NCI-H1694 (cell line): ENCODE measurements at regions not wholly inside any gene's neighbourhood (a gene's known extent, or its start where the extent isn't known, plus 50 kb on each side); places are given as distances from the start of the nearest gene placed in this dataset.

Experiments
- DNase-seq: peaks from one replicate; lab custom pipeline; 2025; lab: John Stamatoyannopoulos, UW

DNA sequence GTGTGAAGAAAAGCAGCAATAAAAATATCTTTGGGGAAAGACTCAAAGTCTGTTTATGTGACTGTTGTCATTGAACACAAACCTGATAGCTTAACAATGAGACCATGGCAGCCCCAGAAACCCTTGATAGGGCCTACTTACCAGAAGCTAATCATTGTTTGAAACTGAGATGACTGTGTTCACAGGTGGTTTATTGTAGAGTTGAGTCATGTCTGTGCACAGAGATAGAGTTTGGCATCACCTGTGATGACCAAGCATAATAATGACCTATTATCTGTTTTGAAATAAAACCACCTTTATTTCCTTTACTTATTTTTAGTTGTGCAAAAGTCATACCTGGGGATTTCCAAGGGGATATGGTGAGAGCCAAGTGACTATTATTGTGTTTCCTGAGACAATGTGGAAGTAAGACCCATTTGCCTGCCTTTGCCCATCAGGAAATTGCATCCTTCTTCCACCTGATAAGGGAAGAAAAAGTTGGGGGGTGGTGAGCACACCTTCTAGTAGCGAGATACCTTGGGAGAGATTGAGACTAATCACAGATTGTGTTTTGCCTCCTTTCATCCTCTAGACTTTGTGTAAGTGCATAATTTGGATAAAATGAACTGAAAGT lies 456.9 kb upstream of the JAG1 start:
- DNase-seq, result no peak

DNA sequence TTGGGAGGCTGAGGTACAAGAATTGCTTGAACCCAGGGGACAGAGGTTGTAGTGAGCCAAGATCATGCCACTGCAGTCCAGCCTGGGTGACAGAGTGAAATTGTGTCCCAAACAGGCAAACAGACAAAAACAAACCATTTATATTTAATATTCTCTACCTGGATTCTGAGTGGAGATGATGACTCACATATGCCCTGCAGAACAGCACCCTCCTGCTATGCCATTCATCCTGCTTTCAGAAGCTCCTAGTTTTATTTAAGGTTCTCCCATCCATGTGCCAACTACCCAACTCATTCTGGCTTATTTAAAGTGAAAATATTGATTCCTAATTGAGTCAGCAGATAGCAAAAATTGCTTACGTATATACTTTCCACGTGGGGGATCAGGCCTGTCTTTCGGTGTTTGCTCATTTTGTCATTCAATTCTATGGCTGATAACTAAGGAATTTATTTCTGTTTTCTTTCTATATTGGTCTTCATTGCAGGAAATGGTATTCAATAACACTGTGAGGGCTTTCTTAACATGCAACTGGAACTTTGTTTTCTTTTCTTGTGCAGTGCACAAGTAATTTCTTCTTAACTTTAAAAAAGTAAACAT lies 459.1 kb upstream of the JAG1 start:
- no peak for DNase-seq

DNA sequence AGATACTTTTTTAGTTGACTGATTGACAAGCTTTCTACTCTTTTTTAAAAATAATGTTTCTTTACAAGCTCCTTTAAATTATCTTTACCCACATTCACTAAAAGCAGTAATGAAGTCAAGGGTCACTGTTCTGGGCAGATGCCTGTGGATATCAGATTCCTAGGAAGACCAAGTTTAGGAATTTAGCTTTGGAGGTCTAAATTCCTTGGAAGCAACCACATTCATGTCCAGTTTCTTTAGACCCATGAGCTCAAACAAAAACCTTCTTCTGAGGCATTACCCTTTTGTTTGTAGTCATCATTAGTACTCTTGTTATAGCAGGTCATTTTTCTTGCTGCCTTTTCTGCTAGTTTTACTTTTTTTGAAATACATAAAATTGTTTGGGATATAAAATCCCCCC lies 462.9 kb upstream of the JAG1 start:
- DNase-seq, result no peak

DNA sequence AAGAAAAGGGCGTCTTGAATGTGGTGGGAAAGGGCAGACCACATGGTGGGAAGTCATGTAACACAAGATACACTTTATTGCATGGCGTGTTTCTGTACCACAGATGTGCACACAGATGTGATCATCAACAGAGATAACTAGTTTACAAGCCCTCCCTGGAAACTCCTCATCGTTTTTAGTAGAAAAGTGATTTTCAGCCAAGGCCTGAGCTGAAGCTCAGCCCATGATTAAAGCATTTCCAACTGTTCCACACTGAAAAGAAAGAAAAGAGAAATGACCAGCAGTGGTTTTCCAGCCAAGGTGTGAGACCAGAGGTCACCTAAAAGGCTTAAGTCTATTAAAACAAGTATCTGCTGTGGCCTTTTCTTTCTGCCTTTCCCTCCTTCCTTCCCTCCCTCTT lies 463.9 kb upstream of the JAG1 start:
- DNase-seq, result no peak

DNA sequence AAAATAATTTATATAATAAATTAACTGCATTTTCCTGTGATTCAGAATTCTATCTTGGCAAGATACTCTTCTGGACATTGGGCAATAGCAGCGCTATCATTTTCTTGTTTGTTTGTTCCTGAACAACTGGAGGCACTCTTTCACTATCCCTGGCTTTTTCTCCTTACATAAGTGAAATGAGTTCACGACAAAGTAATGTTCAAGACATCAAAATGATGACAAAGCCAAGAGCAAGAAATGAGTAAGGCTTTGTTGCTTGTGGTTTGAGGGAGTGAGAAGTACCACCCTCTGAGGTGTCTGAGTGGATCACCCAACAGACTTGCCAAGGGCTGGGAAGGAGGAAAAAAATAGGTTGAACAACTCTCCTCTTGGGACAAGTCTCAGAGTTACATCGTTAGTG lies 466.6 kb upstream of the JAG1 start:
- no peak for DNase-seq

DNA sequence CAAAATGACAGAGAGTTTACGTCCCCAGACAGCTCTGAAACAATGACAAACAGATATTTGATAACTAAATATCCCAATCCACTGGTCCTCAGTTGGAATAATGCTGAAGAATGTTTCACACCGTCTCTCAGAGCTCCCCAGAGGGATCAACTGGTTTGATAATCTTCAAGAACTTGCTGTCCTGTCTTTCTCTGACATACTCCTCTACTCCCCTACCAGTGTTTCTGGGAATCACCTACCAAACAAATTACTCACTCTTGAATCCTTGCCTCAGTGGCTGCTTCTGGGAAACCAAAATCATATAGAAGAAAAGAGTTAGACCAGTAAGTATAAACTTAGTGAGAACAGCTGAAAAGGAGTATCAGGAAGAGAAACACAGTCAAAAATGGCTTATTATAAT lies 469.7 kb upstream of the JAG1 start:
- no peak for DNase-seq

DNA sequence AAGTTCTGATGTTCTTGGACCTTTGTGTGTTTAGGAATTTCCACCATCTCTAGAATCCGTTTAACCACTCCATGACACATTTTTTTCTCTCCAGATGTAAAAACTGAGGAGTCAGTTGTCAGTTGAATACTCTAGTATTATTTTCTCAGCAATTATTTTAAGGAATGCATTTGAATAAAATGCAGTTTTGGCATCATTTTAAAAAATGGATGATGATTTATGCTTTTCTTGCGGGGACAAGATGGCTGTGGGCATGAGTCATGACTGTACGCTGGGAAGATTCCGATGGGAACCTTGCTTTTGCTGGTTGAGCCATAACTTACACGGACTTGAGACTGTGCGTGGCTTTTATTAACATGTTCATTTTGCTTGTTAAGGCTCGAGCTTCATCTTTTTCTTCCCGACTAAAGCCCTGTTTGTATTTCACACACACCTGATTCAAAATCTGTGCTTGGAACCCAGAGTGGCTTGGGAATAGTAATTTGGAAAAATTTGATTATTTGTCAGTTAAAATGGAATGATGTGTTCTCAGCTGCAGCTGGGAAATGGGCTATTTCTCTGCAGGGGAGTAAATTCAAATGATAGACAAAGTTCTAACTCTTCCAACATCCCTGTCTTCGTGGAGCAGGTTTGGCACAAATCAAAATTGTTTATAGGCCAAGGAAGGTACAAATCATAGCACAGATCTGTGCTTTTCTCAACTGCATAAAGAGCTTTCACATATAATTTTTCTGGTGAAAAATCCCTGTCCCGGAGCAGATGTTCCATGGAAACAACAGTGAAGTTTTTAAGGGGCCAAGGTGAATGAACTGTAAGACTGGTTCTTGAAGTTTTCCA lies 470.5 kb upstream of the JAG1 start:
- no peak for DNase-seq

DNA sequence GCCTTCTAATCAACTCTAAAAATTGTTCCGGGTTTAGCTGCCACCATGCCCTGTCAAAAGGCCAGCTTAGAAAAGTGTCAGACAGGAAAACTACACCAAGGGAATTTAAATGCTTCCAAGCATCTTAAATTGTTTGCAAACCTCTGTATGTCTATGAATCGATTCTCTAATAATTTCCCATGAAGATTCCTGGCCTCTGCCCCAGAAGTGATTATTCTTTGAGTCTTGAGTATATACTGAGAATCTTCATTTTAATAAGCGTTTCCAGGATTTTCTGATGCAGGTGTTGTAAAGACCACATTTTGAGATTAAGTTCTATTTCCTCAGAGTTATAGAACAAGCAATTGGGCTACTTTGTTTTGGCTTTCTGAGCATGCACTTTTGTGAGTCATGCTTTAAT lies 471.8 kb upstream of the JAG1 start:
- no peak for DNase-seq

DNA sequence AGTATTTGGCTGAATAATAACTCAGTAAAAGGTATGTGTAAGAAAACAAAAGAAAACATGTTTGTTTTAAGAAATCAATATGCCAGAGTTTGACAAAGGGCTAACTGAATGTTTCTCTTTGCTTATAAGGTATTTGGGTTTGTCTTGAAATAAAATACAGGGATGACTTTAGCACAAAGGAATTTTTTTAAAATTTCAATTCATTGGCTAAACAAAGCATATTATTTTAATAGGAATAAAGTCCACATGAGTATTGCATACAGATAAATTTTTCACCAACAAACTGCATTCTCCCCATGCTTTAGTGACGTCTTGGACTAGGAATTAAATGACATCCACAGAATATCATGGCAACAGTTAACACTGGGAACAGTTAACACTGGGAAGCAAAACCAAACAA lies 480.0 kb upstream of the JAG1 start:
- DNase-seq, result no peak

DNA sequence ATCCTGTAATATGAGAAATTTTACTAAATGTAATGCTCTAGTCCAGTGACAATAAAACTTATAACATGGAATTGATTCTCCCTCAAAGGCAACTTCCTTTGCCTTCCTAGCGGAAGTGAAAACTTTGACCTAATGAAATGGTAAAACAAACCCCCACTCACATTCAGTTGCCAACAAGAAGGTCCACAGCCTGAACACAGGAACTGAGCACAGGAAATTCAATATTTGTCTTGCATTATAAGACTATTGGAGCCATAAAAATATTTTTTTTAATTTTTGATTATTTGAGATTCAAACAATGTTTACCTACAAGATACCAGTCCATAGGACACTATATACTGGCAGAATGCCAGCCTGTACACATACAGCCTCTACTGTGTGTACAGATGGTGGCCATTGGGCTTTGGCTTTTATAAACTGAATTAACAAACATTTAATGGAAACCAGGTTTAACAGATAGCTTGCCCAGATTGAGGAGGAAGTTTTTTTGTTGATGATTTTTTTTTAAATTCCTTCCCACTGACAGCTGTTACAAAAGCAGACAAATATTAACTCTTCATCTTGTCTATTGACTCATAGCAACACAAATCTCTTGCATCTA lies 481.5 kb upstream of the JAG1 start:
- DNase-seq, result no peak

DNA sequence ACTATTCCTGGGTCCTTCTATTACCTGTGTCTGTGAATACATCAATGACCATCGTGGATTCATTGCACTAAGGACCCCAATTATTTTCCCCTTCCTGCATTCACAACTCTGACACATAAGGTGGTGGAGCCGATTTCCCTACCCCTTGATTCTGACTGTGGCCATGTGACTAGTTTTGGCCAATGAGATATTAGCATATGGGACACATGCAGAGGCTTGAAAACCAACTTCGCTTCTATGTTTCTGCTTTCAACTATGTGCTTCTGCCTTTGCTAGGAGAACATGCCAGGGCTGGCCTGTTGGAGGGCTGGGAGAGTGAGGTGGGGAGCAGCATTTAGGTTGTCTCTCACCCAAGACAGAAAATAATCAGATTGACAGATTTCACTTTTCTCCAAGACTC lies 483.1 kb upstream of the JAG1 start:
- no peak for DNase-seq

DNA sequence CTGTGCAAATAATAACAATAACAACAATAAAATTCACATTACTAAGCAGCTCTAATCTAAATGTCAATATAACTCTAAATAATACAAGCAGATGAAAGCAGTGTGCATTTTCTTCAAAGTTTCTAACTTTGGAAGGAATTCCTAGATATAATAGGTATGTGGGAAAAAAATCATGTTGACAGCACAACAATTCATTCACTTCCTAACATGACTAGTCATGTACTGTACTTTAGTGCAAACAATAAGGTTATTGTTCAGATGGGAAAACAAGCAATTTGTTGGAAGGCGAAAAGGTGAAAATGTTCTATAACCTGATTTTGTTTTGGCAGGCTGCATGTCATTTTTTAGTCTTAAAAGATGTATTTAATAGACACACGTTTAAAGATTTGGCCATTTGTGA lies 484.3 kb upstream of the JAG1 start:
- no peak for DNase-seq

DNA sequence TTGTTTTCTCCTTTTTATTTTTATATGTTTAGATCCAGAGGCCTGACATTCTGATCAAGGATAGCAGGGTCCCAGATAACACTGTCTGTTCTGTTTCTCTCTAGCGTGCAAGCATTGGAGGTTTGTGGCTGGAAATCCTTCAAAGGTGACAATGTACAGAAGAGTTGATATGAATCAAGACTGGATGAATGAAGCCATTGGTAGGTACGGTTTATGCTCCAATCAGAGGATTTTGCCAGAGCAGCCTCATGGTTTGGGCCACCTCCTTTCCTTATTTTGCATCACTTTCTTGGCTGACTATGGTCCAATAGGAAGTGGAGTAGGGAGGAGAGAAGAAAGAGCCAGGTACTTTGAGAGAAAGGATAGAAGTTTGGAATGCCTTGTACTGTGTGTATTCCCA lies 484.8 kb upstream of the JAG1 start:
- no peak for DNase-seq

DNA sequence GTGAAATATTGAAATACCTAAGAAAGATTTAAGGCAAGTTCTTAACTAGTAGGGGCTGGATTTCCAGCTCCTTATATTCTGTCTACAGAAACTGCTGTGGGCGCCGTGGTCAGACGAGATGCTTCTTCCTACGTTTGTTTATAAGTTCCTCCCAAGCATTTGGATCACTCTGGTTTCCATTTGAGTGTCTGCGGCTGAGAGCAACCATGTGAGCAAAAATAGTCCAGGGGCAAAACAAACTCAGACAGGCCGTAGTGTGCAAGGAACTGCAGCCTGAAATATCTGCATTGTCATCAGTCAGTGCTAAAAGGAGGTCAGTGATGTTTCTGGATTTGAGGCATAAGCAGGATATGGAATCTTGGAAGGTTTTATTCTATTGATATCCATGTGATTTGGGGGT lies 485.9 kb upstream of the JAG1 start:
- DNase-seq, result no peak

DNA sequence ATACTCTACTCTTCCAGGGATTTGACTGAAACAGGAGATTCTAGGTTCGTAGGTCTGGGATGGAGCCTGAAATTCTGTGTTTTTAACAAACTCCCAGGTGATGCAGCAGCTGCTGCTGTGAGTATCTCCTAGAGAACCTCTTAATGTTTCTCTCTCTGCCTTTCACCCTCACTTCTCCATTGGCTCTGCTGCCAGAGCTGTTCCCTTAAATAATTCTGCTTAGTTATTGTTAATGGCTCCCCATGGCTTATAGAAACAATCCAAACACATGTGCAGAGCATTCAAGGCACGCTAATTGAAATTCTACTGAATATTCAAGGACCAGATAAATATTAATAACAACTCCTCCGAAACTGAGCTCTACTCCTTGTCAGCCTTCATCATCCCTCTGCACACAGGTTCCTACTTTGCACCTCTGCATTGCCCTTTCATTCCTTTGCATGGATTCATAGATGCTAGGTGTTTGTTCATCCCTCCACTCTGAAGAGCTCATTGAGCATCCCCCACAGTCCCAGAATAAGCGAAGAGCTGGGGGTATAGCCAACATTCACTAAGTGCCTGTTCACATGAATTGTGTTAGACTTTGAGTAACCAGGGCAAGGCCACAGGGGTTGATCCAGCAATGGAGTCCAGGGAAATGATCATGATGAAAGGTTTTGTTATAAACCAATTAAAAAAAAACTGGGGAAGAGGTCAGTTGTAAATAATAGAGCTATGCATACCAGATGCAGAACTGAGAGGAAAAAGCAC lies 488.4 kb upstream of the JAG1 start:
- no peak for DNase-seq

DNA sequence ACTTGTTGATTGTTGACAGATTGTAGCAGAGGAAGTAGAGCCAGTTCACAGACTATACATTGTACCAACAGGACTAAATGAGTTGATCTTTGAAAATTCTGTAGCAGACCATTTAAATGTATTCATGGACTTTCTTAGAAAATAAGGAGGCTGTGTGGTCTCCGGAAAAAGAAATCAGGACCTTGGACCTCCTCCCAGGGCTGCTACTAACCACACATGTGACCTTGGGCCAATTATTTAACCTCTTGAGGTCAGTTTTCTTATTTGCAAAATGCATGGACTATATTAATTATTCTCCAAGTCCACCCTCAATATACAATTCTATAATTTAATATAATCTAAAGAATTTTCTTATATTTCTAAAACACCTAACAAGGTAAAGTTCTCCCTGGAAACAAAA lies 492.0 kb upstream of the JAG1 start:
- no peak for DNase-seq

DNA sequence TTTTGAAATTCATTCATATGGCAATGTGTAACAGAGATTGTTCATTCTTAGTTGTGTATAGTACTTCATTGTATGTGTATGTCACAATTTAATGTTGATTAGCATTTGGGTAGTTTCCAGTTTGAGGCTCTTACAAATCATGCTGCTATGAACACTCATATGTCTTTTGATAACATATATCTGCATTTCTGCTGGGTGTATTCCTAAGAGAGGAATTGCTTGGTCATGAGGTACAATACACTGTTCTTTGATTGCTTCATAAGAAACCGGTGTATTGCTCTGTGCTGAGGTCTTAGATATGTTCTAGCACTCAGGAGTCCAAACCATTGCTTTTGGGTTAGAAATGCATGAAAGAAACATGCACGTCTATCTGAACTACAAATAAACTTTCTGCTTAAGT lies 492.9 kb upstream of the JAG1 start:
- no peak for DNase-seq

DNA sequence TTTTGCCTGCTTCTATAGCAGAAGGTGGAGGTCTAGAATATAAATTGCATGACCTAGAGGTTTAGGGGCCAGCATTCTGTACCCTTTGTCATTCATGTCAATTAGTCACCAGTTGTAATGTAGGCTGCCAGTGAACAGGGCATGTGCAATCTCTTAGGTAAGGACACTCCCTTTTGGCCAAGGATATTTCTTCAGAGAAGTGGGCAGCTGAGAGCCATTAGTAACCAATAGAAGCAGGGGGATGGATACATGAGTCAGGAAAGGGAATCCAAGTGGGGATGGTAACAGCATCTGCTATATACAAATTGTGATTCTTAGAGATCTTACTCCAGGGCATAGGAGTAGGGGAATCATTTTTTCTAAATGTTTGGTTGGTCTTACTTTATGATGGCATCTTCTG lies 494.2 kb upstream of the JAG1 start:
- DNase-seq, result no peak

DNA sequence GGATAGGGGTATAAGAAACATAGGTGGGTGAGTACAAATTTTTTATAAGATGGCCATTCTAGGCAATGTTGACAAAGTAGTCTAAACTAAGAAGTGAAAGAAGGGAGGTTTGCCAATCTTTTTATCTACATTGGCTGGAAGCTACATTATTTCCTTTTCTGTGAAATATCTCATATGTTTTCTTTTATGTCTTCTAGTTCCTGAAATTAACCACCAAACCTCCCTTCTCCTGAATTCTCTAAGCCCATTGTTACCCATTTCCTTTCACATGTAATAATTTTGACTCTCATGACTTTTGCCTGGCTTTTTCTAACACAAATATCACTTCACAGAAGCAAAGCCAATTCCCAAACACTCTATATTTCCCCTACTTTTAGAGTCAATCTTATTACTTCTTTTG lies 496.2 kb upstream of the JAG1 start:
- no peak for DNase-seq

DNA sequence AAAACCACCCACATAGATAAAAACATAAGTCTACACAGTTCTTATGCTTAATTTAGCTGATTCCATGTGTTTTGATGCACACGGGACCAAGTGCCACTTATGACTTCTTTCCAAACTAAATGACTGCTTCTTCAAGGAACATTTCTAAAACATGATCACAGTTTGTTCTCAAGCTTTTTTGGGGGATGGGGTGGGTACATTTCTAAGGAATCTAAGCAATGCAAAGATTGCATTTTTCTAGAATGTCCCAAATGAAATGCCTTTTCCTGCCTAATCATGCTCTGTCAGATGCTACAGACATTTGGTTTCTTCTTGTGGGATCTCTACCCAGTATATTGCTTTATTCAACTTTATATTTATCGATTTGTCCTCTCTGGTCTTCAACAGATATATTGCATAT lies 496.8 kb upstream of the JAG1 start:
- no peak for DNase-seq

DNA sequence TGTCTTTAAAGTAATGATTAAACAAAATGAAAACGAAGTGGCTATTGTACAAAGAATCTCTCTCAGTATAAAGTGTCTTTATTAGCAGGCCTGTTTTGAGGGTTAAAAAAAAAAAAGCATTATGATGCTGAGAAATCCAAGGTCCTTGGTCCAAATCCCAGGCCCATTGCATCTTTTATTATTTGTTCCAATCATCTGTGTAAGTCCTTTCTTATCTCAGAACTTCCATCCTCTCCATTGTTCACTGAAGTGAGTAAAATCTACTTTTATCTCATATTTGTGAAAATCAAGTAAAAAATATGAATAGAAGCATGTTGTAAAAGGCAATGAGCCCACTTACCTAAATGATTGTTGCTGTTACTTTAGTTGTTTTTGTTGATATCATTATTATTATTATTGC lies 499.1 kb upstream of the JAG1 start:
- DNase-seq, result no peak

DNA sequence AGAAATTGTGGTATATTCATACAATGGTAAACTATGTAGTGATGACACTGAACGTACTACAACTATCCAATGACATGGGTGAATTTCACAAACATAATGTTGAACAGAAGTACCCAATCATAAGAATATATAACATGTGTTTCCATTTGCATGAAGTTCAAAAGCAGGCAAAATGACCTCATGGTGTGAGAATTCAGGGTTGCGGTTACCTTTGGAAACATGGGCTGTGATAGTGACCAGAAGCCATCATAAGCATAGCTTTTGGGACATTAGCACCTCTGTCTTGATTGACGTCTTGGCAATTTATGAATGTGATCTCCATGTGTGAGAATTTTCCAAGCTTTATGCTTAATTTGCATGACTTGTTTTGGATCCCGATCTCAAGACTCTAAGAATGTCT lies 500.1 kb upstream of the JAG1 start:
- no peak for DNase-seq

DNA sequence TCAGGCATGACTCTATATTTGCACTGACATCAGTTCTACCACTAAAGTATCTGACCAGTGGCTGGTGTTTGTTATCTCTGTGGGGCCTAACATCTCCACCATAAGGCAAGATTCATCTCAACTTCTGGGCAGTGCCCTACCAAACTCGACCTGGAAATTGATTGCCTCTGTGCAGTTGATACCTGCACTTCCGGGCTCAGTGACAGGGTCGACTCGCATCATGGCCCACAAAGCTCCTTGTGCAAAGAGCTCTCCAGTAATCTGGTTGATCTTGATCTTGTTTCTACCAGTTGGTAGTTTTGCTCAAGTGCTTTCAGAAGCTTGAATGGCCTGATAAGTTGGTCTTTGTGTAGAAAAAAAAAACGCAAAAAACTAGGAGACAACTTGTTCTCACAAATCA lies 501.1 kb upstream of the JAG1 start:
- DNase-seq, result no peak
